Stimulated activated CD8-positive, alpha-beta memory T cell treated with anti-CD3 and anti-CD28 coated beads, Interleukin-15, amount 100 ng/mL, for 24 hours (primary cell): ENCODE measurements at regions not wholly inside any gene's neighbourhood (a gene's known extent, or its start where the extent isn't known, plus 50 kb on each side); places are given as distances from the start of the nearest gene placed in this dataset.

Source experiments
- DNase-seq: peaks from one replicate; pipeline ENCODE4 v3.0.0-alpha.2; 2020; ENCODE audit warnings: low read depth

- DNase-seq, result no peak
Measured at GRCh38 chr11:70725739-70726138, 327.4 kb downstream of the CTTN start.

DNA sequence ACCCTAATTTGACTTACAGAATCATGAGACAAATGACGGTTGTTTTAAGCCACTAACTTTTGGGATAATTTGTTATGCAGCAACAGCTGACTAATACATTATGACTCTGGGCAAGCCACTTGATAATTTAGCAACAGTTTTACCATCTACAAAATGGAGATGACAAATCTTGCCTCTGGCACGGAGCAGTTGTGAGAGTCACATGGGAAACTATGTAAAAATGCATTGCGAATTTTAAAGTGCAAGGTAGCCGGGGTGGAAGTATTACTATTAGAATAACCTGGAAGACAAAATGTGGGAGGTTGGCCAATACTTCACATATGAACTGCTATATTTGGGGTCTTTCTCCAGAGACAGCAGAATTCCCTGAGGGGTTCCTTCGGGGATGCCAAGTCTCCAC is 328.7 kb downstream of the CTTN start:
- DNase-seq, result no peak

GRCh38 chr11:70727899-70728620 is 329.7 kb downstream of the CTTN start:
- DNase-seq, result no peak

DNA sequence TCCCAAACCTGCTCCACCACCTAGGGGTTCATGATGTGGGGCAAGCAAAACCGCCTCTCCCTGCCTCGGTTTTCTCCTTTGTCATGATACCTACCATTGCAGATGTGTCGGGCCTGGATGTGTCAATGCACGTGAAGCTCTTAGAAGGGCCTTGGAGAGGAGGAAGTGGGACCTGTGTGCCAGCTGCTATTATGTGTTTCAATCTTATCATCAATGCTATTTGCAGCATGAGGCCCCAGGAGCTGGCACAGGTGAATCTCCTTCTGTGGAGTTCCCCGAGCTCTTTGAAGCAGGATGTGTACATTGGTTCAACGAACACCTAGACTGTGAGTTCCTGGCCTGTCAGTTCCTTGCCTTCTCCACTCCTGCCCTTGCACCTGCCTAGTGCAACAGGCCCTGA is 331.6 kb downstream of the CTTN start:
- no peak for DNase-seq

DNA sequence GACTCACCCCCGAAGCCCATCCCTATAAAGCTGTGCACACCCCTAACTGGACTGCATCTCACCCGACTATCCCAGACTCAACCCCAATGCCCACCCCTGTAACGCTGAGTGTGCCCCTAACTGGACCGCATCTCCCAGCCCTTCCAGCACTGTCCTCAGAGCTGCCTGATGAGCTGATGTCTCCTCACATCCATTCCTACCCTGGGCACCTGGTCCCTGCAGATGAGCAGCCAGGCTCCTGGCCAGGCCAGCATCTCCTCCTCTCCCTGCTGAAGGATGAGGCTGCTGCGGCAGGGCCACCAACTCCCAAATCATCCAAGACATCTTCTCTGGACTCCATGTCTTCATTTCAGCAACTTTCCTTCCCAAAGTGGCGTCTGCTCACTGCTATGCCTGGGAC is 332.1 kb downstream of the CTTN start:
- no peak for DNase-seq

GRCh38 chr11:70731271-70732022 is 333.1 kb downstream of the CTTN start:
- no peak for DNase-seq

- no peak for DNase-seq
Measured at GRCh38 chr11:70732023-70732880, 333.9 kb downstream of the CTTN start.

- DNase-seq, result no peak
Measured at GRCh38 chr11:70732881-70733196, 334.5 kb downstream of the CTTN start.

DNA sequence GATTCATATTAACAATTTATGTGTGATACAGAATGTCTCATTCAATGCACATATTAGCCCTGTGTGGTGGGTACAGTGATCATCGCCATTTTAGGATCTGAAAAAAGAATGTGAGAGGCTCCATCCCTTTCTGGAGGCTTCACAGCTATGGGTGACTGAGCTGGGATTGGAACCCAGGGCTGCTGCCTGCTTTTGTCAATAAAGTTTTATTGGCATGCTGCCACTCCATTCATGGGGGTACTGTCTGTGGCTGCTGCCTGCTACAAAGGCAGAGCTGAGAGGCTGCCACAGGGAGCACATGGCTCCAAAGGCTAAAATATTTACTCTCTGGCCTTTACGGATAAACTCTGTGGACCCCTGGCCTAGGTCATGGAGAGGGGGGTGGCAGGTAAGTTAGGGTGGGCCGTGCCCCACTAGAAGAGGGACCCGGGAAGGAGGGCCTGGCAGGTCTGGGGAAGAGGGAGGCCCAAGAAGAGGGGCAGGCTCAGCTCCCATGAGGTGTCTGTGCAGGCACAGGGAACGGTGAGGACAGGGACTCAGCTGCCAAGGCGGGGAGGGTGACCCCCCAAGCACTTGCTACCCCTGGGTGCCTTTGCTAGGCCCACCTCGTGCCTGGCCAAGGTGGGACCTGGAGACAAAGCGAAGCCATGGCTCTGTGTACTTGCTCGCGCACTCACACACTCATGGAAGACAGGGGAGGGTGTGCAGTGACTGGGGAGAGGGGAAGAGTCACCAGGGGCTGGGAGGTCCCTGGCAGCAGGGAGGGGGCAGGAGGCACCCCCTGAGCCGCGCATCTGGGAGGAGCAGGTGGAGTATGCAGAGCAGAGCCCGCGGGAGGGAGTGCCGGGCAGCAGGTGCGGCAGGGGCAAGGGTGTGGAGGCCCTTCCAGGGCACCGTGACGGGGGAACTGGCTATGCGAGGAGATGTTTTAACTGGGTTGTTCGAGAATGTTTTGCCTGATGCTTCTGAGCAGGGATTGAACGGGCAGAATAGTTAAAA is 335.3 kb downstream of the CTTN start:
- DNase-seq, result no peak

GRCh38 chr11:70734379-70734778 is 336.1 kb downstream of the CTTN start:
- DNase-seq, result no peak

GRCh38 chr11:70734911-70735310 is 336.6 kb downstream of the CTTN start:
- DNase-seq, result no peak

GRCh38 chr11:70735976-70736375 is 337.6 kb downstream of the CTTN start:
- no peak for DNase-seq

- DNase-seq, result no peak
Measured at GRCh38 chr11:70736461-70736860, 338.1 kb downstream of the CTTN start.

- no peak for DNase-seq
Measured at GRCh38 chr11:70736937-70737640, 338.8 kb downstream of the CTTN start.

DNA sequence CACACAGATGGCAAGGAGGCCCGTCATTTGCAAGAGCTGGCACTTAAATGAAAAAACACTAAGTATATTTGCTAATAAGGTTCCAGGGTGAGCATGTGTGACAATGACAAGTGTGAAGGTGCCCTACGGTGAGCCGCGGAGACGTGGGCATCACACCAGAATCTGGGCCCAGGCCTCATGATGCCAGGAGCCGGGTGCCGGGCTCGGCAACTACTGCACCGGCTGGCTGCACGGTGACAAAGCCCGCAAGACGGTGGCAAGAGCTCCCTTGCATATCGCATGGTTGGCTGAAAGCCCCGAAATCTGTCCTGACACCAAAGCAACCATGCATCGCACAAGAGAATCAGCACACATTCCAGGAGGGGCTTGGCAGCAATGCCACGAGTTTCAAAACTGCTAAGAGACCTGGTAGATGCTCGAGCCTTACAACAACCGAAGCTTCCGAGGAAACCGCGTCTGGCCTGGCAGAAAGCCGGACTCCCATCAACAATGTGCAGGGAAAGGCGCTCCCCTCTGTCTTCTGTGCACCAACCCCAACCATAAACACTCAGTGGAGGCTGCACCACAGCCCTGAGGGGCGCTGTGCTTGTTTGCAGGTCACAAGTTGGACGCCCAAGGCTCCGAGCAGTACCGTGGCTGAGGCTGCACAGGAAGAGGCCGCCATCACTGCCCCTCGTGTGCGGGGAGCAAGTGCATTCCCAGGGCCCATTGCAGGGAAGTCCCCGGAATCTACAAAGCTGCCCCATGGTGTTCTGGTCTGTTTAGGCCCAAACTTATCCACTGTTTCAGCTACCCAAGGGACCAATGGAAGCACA is 339.7 kb downstream of the CTTN start:
- DNase-seq, result no peak

- no peak for DNase-seq
Measured at GRCh38 chr11:70738661-70739060, 340.3 kb downstream of the CTTN start.

GRCh38 chr11:70739091-70739490 is 340.8 kb downstream of the CTTN start:
- no peak for DNase-seq

GRCh38 chr11:70739811-70740487 is 341.6 kb downstream of the CTTN start:
- no peak for DNase-seq

GRCh38 chr11:70740488-70740851 is 342.1 kb downstream of the CTTN start:
- DNase-seq, result no peak

DNA sequence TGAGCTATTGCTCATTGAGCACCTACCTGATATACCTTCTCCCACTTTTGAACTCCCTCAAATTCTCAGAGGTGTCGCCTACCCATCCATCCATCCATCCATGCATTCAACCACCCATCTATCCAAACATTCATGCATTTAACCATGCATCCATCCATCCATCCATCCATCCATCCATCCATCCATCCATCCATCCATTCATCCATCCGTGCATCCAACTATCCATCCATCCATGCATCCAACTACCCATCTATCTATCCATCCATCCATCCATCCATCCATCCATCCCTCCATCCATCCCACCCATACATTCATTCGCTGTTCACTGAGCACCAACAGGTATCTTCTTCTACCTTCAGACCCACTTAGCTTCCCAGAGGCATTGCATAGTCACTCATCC is 342.8 kb downstream of the CTTN start:
- no peak for DNase-seq
